ENCODE measurements at regions not wholly inside any gene's neighbourhood (a gene's known extent, or its start where the extent isn't known, plus 50 kb on each side); places are given as distances from the start of the nearest gene placed in this dataset.

GRCh38 chr5:98106116-98107031 is 667.1 kb upstream of the RGMB start:
- TF ChIP-seq BHLHE40 (IDR thresholded peaks at IDR 0.05; ENCODE audit: low read depth, low read length) (no peak), CTCF (conservative IDR thresholded peaks at IDR 0.05; ENCODE audit: low read depth, low read length) (no peak), CEBPB (IDR thresholded peaks at IDR 0.05; ENCODE audit: low read depth, low read length) (peak; percentile 19; the same call in 1 of the 2 replicates), MAZ (IDR thresholded peaks at IDR 0.05; ENCODE audit: borderline replicate concordance, low read depth, low read length) (no peak), RFX5 (IDR thresholded peaks at IDR 0.05; ENCODE audit: low read depth, low read length) (no peak), MXI1 (IDR thresholded peaks at IDR 0.05; ENCODE audit: borderline replicate concordance, low read depth, low read length) (no peak), MAFK (IDR thresholded peaks at IDR 0.05; ENCODE audit: low read depth, low read length) (no peak), POLR2A (IDR thresholded peaks at IDR 0.05; ENCODE audit: low read depth, low read length) (no peak), RAD21 (IDR thresholded peaks at IDR 0.05; ENCODE audit: low read length) (no peak), CHD1 (IDR thresholded peaks at IDR 0.05; ENCODE audit: low read depth, low read length) (no peak)
